ENCODE measurements at regions not wholly inside any gene's neighbourhood (a gene's known extent, or its start where the extent isn't known, plus 50 kb on each side); places are given as distances from the start of the nearest gene placed in this dataset.

GRCh38 chr2:147173189-147173581 is 671.6 kb upstream of the ACVR2A start:
- ATAC-seq, result no peak
- 73% methylated on average over 1 of the region's 1 CpG; no CpG with 5 or more reads in 1 of the 2 donors for WGBS, 2 donors (ENCODE audit: low coverage in 1 of 2)

GRCh38 chr2:147172493-147173188 is 672.2 kb upstream of the ACVR2A start:
- Histone ChIP-seq H3K27me3 (no peaks in the 10 kb centered on the region), H3K4me3 (no peak overlapping the region), H3K4me1 (no peaks in the 10 kb centered on the region), H3K36me3 (no peaks in the 10 kb centered on the region), H3K9me3 (no peaks in the 10 kb centered on the region), H3K27ac (no peak overlapping the region)
- no peak for ATAC-seq
- WGBS, 2 donors (ENCODE audit: low coverage in 1 of 2), result 73 to 76% methylated on average over 3 to 9 of the region's 9 CpGs
- TF ChIP-seq EP300 (IDR thresholded peaks at IDR 0.05) (no peak), POLR2A (IDR thresholded peaks at IDR 0.05) (no peak), POLR2AphosphoS5 (IDR thresholded peaks at IDR 0.05) (no peak)
- TF ChIP-seq, protein P1, sequence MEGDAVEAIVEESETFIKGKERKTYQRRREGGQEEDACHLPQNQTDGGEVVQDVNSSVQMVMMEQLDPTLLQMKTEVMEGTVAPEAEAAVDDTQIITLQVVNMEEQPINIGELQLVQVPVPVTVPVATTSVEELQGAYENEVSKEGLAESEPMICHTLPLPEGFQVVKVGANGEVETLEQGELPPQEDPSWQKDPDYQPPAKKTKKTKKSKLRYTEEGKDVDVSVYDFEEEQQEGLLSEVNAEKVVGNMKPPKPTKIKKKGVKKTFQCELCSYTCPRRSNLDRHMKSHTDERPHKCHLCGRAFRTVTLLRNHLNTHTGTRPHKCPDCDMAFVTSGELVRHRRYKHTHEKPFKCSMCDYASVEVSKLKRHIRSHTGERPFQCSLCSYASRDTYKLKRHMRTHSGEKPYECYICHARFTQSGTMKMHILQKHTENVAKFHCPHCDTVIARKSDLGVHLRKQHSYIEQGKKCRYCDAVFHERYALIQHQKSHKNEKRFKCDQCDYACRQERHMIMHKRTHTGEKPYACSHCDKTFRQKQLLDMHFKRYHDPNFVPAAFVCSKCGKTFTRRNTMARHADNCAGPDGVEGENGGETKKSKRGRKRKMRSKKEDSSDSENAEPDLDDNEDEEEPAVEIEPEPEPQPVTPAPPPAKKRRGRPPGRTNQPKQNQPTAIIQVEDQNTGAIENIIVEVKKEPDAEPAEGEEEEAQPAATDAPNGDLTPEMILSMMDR (IDR thresholded peaks at IDR 0.05), result no peak

More at GRCh38 chr2:147173189-147173581, 671.6 kb upstream of the ACVR2A start:
- Histone ChIP-seq H3K27me3 (no peaks in the 10 kb centered on the region), H3K9me3 (no peaks in the 10 kb centered on the region), H3K4me3 (no peak overlapping the region), H3K36me3 (no peaks in the 10 kb centered on the region), H3K27ac (no peak overlapping the region), H3K4me1 (no peaks in the 10 kb centered on the region)
- TF ChIP-seq POLR2AphosphoS5 (IDR thresholded peaks at IDR 0.05) (no peak), EP300 (IDR thresholded peaks at IDR 0.05) (no peak), POLR2A (IDR thresholded peaks at IDR 0.05) (no peak)
- TF ChIP-seq, protein P1 (IDR thresholded peaks at IDR 0.05), result no peak

DNA sequence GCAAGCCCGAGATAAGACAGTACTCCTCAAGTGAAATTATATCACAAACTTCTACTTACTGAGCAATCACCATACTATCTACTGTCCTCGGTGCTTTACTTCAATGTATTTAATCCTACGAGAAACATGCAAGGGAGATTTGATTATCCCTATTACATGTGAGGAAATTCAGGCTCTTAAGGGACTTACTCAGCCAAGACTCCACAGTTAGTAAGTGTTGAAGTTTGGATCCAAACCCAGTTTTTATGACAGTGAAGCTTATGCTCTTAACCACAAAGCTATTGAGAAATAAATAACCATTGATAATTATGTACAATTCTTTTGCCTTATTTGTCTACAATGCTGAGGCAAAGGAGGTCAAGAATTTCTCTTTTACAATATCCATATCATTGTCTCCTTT is 672.9 kb upstream of the ACVR2A start:
- 57 to 77% methylated on average over 3 of the region's 3 CpGs for WGBS, 2 donors (ENCODE audit: low coverage in 1 of 2)
- TF ChIP-seq, protein P1 (IDR thresholded peaks at IDR 0.05), result no peak
- TF ChIP-seq EP300 (IDR thresholded peaks at IDR 0.05), result no peak
- no peak for TF ChIP-seq POLR2A (IDR thresholded peaks at IDR 0.05)
- no peak for TF ChIP-seq POLR2AphosphoS5 (IDR thresholded peaks at IDR 0.05)
- Histone ChIP-seq H3K4me3 (no peak overlapping the region), H3K27ac (no peak overlapping the region), H3K36me3 (no peaks in the 10 kb centered on the region), H3K9me3 (no peaks in the 10 kb centered on the region), H3K27me3 (no peaks in the 10 kb centered on the region), H3K4me1 (no peaks in the 10 kb centered on the region)
- no peak for ATAC-seq

GRCh38 chr2:147170932-147171331 is 673.9 kb upstream of the ACVR2A start:
- no peak overlapping the region for H3K27ac ChIP-seq
- H3K9me3 ChIP-seq, result no peaks in the 10 kb centered on the region
- no peaks in the 10 kb centered on the region for H3K36me3 ChIP-seq
- H3K27me3 ChIP-seq, result no peaks in the 10 kb centered on the region
- no peaks in the 10 kb centered on the region for H3K4me1 ChIP-seq
- no peak overlapping the region for H3K4me3 ChIP-seq
- ATAC-seq, result no peak
- WGBS, 2 donors (ENCODE audit: low coverage in 1 of 2), result 90 to 100% methylated on average over 1 of the region's 1 CpG
- no peak for TF ChIP-seq EP300 (IDR thresholded peaks at IDR 0.05)
- TF ChIP-seq, protein P1 (IDR thresholded peaks at IDR 0.05), result no peak

DNA sequence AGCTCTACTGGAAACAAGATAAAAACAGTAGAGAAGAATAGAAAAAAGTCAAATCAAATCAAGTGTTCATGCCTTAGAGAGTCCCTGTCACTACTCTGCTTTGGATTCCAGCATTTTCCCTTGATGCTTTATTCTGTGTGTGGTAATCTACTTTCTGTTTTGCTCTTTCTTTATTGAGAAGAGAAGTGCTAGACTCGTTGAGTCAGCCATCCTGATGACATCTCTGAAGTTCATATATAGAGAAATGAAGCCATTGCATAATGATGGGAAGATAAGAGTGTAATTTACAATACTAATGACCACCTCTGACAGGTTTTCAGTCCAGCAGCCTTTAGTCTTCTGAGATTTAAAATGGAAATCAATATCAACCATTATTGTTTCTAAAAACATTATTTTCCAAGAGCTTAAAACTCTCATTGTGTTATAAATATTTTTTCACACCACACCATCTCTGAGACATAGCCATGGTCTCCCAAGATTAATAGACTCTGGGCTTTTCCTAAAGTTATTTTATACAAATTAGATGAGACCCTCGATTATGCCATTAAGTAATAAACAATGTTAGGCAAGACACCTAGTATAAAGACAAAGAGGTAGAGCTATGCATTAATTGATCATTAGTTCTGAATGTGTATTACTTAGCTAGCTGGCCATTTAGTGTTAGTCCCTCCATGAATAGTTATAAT is 679.0 kb upstream of the ACVR2A start:
- 49 to 55% methylated on average over 2 of the region's 2 CpGs for WGBS, 2 donors (ENCODE audit: low coverage in 1 of 2)
- TF ChIP-seq EP300 (IDR thresholded peaks at IDR 0.05) (no peak), POLR2A (IDR thresholded peaks at IDR 0.05) (no peak), POLR2AphosphoS5 (IDR thresholded peaks at IDR 0.05) (no peak)
- TF ChIP-seq, protein P1 (IDR thresholded peaks at IDR 0.05), result no peak
- Histone ChIP-seq H3K4me1 (no peaks in the 10 kb centered on the region), H3K4me3 (no peak overlapping the region), H3K9me3 (no peaks in the 10 kb centered on the region), H3K27ac (no peak overlapping the region), H3K36me3 (no peaks in the 10 kb centered on the region), H3K27me3 (no peaks in the 10 kb centered on the region)
- no peak for ATAC-seq
